Neural cell (in vitro differentiated cells): ENCODE measurements at regions not wholly inside any gene's neighbourhood (a gene's known extent, or its start where the extent isn't known, plus 50 kb on each side); places are given as distances from the start of the nearest gene placed in this dataset.

ENCODE experiments used
- H2AFZ ChIP-seq: fragments of 200-600, 300-800 bp; sonication (generic), shearing (Covaris generic); 2 replicates; pipeline ENCODE4 v1.6.0; 2014; ENCODE audit warnings: low read depth, mild to moderate bottlenecking, antibody characterized with exemption, low read length, moderate library complexity
- H3F3A ChIP-seq: fragments of 200-600 bp; shearing (Covaris generic); 2 replicates; pipeline ENCODE4 v1.6.1; 2016; ENCODE audit warnings: mild to moderate bottlenecking, moderate library complexity, mixed read lengths, antibody characterized with exemption, low read length; ENCODE audit not compliant: insufficient read depth, poor library complexity, severe bottlenecking
- H3K27ac ChIP-seq: fragments of 200-600, 300-800 bp; sonication (generic), shearing (Covaris generic); 2 replicates; pipeline ENCODE4 v1.5.1; 2014; ENCODE audit warnings: mild to moderate bottlenecking, low read length, moderate library complexity
- H3K27me3 ChIP-seq: fragments of 300-800, 200-600 bp; sonication (generic), shearing (Covaris generic); 2 replicates; pipeline ENCODE4 v1.6.0; 2014; ENCODE audit warnings: mild to moderate bottlenecking, low read depth, low read length, moderate library complexity; ENCODE audit not compliant: insufficient read depth
- H3K36me3 ChIP-seq: fragments of 300-800, 200-600 bp; sonication (generic), shearing (Covaris generic); 2 replicates; pipeline ENCODE4 v1.5.1; 2014; ENCODE audit warnings: mild to moderate bottlenecking, antibody characterized with exemption, low read length, moderate library complexity; ENCODE audit not compliant: insufficient read depth
- H3K4me2 ChIP-seq: fragments of 300-800, 200-600 bp; sonication (generic), shearing (Covaris generic); 2 replicates; pipeline ENCODE4 v1.6.0; 2014; ENCODE audit warnings: mild to moderate bottlenecking, low read length
- H3K4me3 ChIP-seq: fragments of 300-800, 200-600 bp; sonication (generic), shearing (Covaris generic); 2 replicates; pipeline ENCODE4 v1.5.1; 2014; ENCODE audit warnings: mild to moderate bottlenecking, low read length, moderate library complexity
- H3K79me2 ChIP-seq: fragments of 200-600 bp; shearing (Covaris generic); replicated peaks from 2 replicates; pipeline ENCODE4 v1.6.0; 2014; ENCODE audit warnings: mild to moderate bottlenecking, low read length, moderate library complexity; ENCODE audit not compliant: insufficient read depth
- H3K9ac ChIP-seq: fragments of 300-800, 200-600 bp; sonication (generic), shearing (Covaris generic); 2 replicates; pipeline ENCODE4 v1.6.1; 2016; ENCODE audit warnings: mild to moderate bottlenecking, low read length, mixed read lengths
- H3K9me2 ChIP-seq: fragments of 200-600 bp; shearing (Covaris generic); 2 replicates; pipeline ENCODE4 v1.6.1; 2016; ENCODE audit warnings: mild to moderate bottlenecking, low read length, mixed read lengths; ENCODE audit not compliant: insufficient read depth
- H3K9me3 ChIP-seq: fragments of 200-600, 300-800 bp; sonication (generic), shearing (Covaris generic); 2 replicates; pipeline ENCODE4 v1.6.1; 2016; ENCODE audit warnings: mild to moderate bottlenecking, mixed run types, low read length, moderate library complexity, mixed read lengths
- H4K20me1 ChIP-seq: fragments of 200-600 bp; shearing (Covaris generic); 2 replicates; pipeline ENCODE4 v1.6.1; 2016; ENCODE audit warnings: mild to moderate bottlenecking, mixed run types; ENCODE audit not compliant: insufficient read depth
- CTCF ChIP-seq: fragments of 450-650 bp; IDR thresholded peaks from 2 replicates; pipeline ENCODE4 v1.5.1; 2014; ENCODE audit warnings: antibody characterized with exemption, mild to moderate bottlenecking, moderate library complexity; ENCODE audit not compliant: poor library complexity, severe bottlenecking
- EP300 ChIP-seq: fragments of 450-650 bp; conservative IDR thresholded peaks from 2 replicates; pipeline ENCODE4 v1.6.1; 2014; ENCODE audit warnings: antibody characterized with exemption, mild to moderate bottlenecking, moderate library complexity; ENCODE audit not compliant: poor library complexity, severe bottlenecking
- EZH2 ChIP-seq: fragments of 200-600, 300-800 bp; shearing (Covaris generic), sonication (generic); IDR thresholded peaks from 2 replicates; pipeline ENCODE4 v1.6.1; 2014; ENCODE audit warnings: antibody characterized with exemption, low read length, borderline replicate concordance, mild to moderate bottlenecking; ENCODE audit not compliant: insufficient read depth, poor library complexity, severe bottlenecking
- MXI1 ChIP-seq: fragments of 450-650 bp; conservative IDR thresholded peaks from 2 replicates; pipeline ENCODE4 v1.6.1; 2014; ENCODE audit warnings: antibody characterized with exemption, mild to moderate bottlenecking; ENCODE audit not compliant: poor library complexity, severe bottlenecking
- POLR2AphosphoS5 ChIP-seq: IDR thresholded peaks from 2 replicates; pipeline ENCODE4 v1.6.1; 2012
- RAD21 ChIP-seq: fragments of 450-650 bp; conservative IDR thresholded peaks from 2 replicates; pipeline ENCODE4 v1.6.1; 2014; ENCODE audit warnings: antibody characterized with exemption, mild to moderate bottlenecking, moderate library complexity
- REST ChIP-seq: IDR thresholded peaks from 2 replicates; pipeline ENCODE4 v1.6.1; 2012; ENCODE audit warnings: borderline replicate concordance
- SMC3 ChIP-seq: fragments of 450-650 bp; conservative IDR thresholded peaks from 2 replicates; pipeline ENCODE4 v1.6.1; 2014; ENCODE audit warnings: antibody characterized with exemption, mild to moderate bottlenecking, moderate library complexity; ENCODE audit not compliant: poor library complexity
- TAF1 ChIP-seq: IDR thresholded peaks from 2 replicates; pipeline ENCODE4 v1.6.1; 2012; ENCODE audit warnings: low read depth

GRCh38 chr4:62342346-62342745 is 1142.2 kb downstream of the ADGRL3 start:
- Histone ChIP-seq H3K4me2 (no peak overlapping the region), H3K27ac (no peak overlapping the region), H3K79me2 (no peaks in the 10 kb centered on the region), H3K9me2 (no peaks in the 10 kb centered on the region), H3K9ac (no peak overlapping the region), H3K36me3 (no peaks in the 10 kb centered on the region), H3F3A (no peaks in the 10 kb centered on the region), H2AFZ (no peak overlapping the region), H3K27me3 (no peaks in the 10 kb centered on the region), H4K20me1 (no peaks in the 10 kb centered on the region), H3K4me3 (no peak overlapping the region), H3K9me3 (no peaks in the 10 kb centered on the region)
- TF ChIP-seq RAD21 = no peak
- no peak for TF ChIP-seq CTCF
- TF ChIP-seq EZH2 = no peak

GRCh38 chr4:62328526-62328925 is 1128.4 kb downstream of the ADGRL3 start:
- TF ChIP-seq MXI1 = no peak
- TF ChIP-seq CTCF = no peak
- no peak for TF ChIP-seq EP300
- TF ChIP-seq RAD21 = no peak
- no peak for TF ChIP-seq TAF1
- TF ChIP-seq POLR2AphosphoS5 = no peak
- no peak for TF ChIP-seq REST
- TF ChIP-seq SMC3 = no peak
- no peak for TF ChIP-seq EZH2
- Histone ChIP-seq H3F3A (no peaks in the 10 kb centered on the region), H3K9ac (no peak overlapping the region), H3K36me3 (no peaks in the 10 kb centered on the region), H3K27me3 (no peaks in the 10 kb centered on the region), H3K79me2 (no peaks in the 10 kb centered on the region), H3K4me3 (no peak overlapping the region), H3K4me2 (no peak overlapping the region), H3K27ac (no peak overlapping the region), H3K9me2 (no peaks in the 10 kb centered on the region), H2AFZ (no peak overlapping the region), H4K20me1 (no peaks in the 10 kb centered on the region), H3K9me3 (no peaks in the 10 kb centered on the region)
